Peyer's patch (tissue), 4 donors: ENCODE measurements at regions not wholly inside any gene's neighbourhood (a gene's known extent, or its start where the extent isn't known, plus 50 kb on each side); places are given as distances from the start of the nearest gene placed in this dataset.

Experiments
- DNase-seq, 3 donors: peaks; one replicate each; pipeline ENCODE4 v3.0.0-alpha.2; 2017 to 2019
- H3K27ac ChIP-seq, 4 donors: fragments of 200-600 bp; sonication (generic); one replicate each; pipeline ENCODE4 v1.5.1; 2016 to 2019
- H3K27me3 ChIP-seq, 2 donors: fragments of 200-600 bp; sonication (generic); one replicate each; pipeline ENCODE4 v1.5.1; 2019
- H3K36me3 ChIP-seq, 3 donors: fragments of 200-600 bp; sonication (generic); one replicate each; pipeline ENCODE4 v1.5.1; 2016 to 2019
- H3K4me1 ChIP-seq, 4 donors: fragments of 200-600 bp; sonication (generic); one replicate each; pipeline ENCODE4 v1.5.1; 2016 to 2019
- H3K4me3 ChIP-seq, 4 donors: fragments of 200-600 bp; sonication (generic); 1 replicate in 3 of 4; 2 replicates in 1 of 4; pipeline ENCODE4 v1.5.1; 2016 to 2019; ENCODE audit warnings: mild to moderate bottlenecking in 1 of 4
- H3K9me3 ChIP-seq, 4 donors: fragments of 200-600 bp; sonication (generic); one replicate each; pipeline ENCODE4 v1.5.1; 2016 to 2019; ENCODE audit warnings: mild to moderate bottlenecking in 1 of 4
- POLR2A ChIP-seq, 2 donors: fragments of 450-650 bp; IDR thresholded peaks; one replicate each; pipeline ENCODE4 v1.5.1; 2017; ENCODE audit warnings: antibody characterized with exemption in 2 of 2, mild to moderate bottlenecking in 2 of 2, moderate library complexity in 2 of 2
- TF ChIP-seq, protein P1 (sequence below), 6 experiments: fragments of 450-650 bp in 4 of 6; fragments of 200-600 bp in 2 of 6; sonication (generic) in 1 of 6; IDR thresholded peaks; one replicate each; pipeline ENCODE4 v1.5.1; 2017 to 2019; ENCODE audit warnings: antibody characterized with exemption in 6 of 6, mild to moderate bottlenecking in 3 of 6, moderate library complexity in 1 of 6

DNA sequence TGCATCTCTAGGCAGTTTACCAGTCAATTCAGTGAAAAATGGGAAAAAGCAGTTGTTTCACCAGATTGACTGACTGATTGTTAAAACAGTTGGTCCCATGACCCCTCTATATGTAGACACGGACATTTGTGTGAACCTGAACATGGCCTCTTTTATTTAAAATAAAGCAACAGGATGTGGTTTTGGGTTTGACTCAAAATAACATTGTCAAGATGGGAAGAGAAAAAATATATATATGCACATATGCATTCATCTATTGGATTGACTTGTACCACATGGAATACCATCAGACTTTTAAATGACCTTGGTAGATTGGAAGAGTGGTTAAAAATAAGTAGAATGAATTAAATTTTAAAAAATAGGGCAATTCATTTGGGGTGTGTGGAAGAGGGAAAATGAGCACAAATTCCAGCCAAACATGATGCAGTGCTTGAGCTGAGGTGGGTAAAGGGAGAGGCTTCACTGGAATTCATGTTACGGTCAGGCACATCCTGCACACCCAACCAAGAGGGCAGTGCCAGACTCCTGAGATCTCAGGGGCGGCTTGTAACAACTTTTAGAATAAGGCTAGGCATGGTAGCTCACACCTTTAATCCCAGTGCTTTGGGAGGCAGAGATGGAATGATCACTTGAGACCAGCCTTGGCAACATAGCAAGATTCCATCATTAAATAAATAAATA is 560.7 kb upstream of the TENM3 start:
- Histone ChIP-seq H3K27me3 (no peaks in the 10 kb centered on the region), H3K4me3 (no peak overlapping the region), H3K27ac (no peak overlapping the region), H3K4me1 (no peaks in the 10 kb centered on the region), H3K9me3 (no peaks in the 10 kb centered on the region), H3K36me3 (no peaks in the 10 kb centered on the region)
- no peak for DNase-seq
- TF ChIP-seq POLR2A (IDR thresholded peaks at IDR 0.05) = no peak
- TF ChIP-seq, protein P1, sequence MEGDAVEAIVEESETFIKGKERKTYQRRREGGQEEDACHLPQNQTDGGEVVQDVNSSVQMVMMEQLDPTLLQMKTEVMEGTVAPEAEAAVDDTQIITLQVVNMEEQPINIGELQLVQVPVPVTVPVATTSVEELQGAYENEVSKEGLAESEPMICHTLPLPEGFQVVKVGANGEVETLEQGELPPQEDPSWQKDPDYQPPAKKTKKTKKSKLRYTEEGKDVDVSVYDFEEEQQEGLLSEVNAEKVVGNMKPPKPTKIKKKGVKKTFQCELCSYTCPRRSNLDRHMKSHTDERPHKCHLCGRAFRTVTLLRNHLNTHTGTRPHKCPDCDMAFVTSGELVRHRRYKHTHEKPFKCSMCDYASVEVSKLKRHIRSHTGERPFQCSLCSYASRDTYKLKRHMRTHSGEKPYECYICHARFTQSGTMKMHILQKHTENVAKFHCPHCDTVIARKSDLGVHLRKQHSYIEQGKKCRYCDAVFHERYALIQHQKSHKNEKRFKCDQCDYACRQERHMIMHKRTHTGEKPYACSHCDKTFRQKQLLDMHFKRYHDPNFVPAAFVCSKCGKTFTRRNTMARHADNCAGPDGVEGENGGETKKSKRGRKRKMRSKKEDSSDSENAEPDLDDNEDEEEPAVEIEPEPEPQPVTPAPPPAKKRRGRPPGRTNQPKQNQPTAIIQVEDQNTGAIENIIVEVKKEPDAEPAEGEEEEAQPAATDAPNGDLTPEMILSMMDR (IDR thresholded peaks at IDR 0.05) = no peak

DNA sequence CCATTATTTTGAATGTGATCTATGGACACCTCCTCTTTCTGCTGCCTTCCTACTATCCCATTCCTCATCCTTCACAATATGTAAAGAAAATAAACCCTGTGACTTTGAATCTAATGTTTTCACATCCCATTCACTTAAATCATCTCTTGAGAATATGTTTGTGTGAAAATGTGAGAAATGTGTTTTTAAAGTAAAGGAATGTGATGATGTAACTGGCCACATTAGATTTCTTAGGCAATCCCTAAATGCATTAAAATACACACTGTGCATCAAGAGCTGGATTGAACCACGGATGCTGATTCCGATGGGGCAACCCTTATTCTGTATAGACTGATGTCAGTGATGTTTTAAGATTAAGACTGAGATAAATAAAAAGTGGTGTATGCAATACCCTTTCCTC is 558.9 kb upstream of the TENM3 start:
- H3K4me1 ChIP-seq = no peaks in the 10 kb centered on the region
- no peaks in the 10 kb centered on the region for H3K9me3 ChIP-seq
- no peaks in the 10 kb centered on the region for H3K27me3 ChIP-seq
- no peak overlapping the region for H3K27ac ChIP-seq
- DNase-seq = no peak
- TF ChIP-seq, protein P1 (IDR thresholded peaks at IDR 0.05) = no peak
- TF ChIP-seq POLR2A (IDR thresholded peaks at IDR 0.05) = no peak
- H3K36me3 ChIP-seq = no peaks in the 10 kb centered on the region
- no peak overlapping the region for H3K4me3 ChIP-seq

- no peaks in the 10 kb centered on the region for H3K36me3 ChIP-seq
- TF ChIP-seq, protein P1 (IDR thresholded peaks at IDR 0.05) = no peak
- TF ChIP-seq POLR2A (IDR thresholded peaks at IDR 0.05) = no peak
- H3K9me3 ChIP-seq = no peaks in the 10 kb centered on the region
- no peak overlapping the region for H3K4me3 ChIP-seq
- H3K27me3 ChIP-seq = no peaks in the 10 kb centered on the region
- H3K4me1 ChIP-seq = no peaks in the 10 kb centered on the region
- DNase-seq = no peak
- H3K27ac ChIP-seq = no peak overlapping the region
Measured at GRCh38 chr4:181685461-181685860, 557.7 kb upstream of the TENM3 start.

DNA sequence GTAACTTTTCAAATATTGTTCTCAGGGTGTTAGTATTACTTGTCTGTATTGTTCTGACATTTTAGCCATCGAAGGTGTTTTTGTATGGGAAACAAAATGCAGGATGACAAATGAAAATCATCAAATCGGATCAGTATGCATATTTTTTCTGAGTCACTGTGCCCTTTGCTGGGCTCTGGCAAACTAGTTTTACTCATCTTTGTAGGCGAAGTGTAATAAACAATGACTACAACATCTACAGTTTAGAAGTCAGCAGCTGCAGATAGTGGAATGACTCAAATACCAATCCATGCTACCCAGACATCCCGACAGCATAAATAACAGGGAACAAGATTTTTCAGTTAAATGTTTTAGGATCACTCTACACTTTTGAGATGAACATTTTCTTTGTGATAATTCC is 557.3 kb upstream of the TENM3 start:
- Histone ChIP-seq H3K4me1 (no peaks in the 10 kb centered on the region), H3K4me3 (no peak overlapping the region), H3K27me3 (no peaks in the 10 kb centered on the region), H3K9me3 (no peaks in the 10 kb centered on the region), H3K36me3 (no peaks in the 10 kb centered on the region), H3K27ac (no peak overlapping the region)
- TF ChIP-seq, protein P1 (IDR thresholded peaks at IDR 0.05) = no peak
- no peak for DNase-seq

- DNase-seq = no peak
- TF ChIP-seq POLR2A (IDR thresholded peaks at IDR 0.05) = no peak
- TF ChIP-seq, protein P1 (IDR thresholded peaks at IDR 0.05) = no peak
Measured at GRCh38 chr4:181687116-181687515, 556.1 kb upstream of the TENM3 start.

GRCh38 chr4:181688432-181688831 is 554.8 kb upstream of the TENM3 start:
- H3K27me3 ChIP-seq = no peaks in the 10 kb centered on the region
- H3K27ac ChIP-seq = no peak overlapping the region
- no peaks in the 10 kb centered on the region for H3K4me1 ChIP-seq
- TF ChIP-seq, protein P1 (IDR thresholded peaks at IDR 0.05) = no peak
- TF ChIP-seq POLR2A (IDR thresholded peaks at IDR 0.05) = no peak
- H3K4me3 ChIP-seq = no peak overlapping the region
- H3K36me3 ChIP-seq = no peaks in the 10 kb centered on the region
- no peak for DNase-seq
- no peaks in the 10 kb centered on the region for H3K9me3 ChIP-seq

More at GRCh38 chr4:181687116-181687515, 556.1 kb upstream of the TENM3 start:
- H3K9me3 ChIP-seq = no peaks in the 10 kb centered on the region
- no peaks in the 10 kb centered on the region for H3K36me3 ChIP-seq
- H3K27me3 ChIP-seq = no peaks in the 10 kb centered on the region
- H3K4me3 ChIP-seq = no peak overlapping the region
- no peak overlapping the region for H3K27ac ChIP-seq
- H3K4me1 ChIP-seq = no peaks in the 10 kb centered on the region
